Endothelial cell (in vitro differentiated cells): ENCODE measurements at regions not wholly inside any gene's neighbourhood (a gene's known extent, or its start where the extent isn't known, plus 50 kb on each side); places are given as distances from the start of the nearest gene placed in this dataset.

Experiments
- DNase-seq: peaks from one replicate; pipeline ENCODE4 v3.0.0; 2021; ENCODE audit warnings: low spot score
- H3K27ac Mint-ChIP-seq: one replicate; pipeline ENCODE4 v1.8.0; 2021; ENCODE audit warnings: mixed read lengths, inconsistent platforms; ENCODE audit not compliant: unreplicated experiment
- H3K27me3 Mint-ChIP-seq: one replicate; pipeline ENCODE4 v1.8.0; 2021; ENCODE audit warnings: mild to moderate bottlenecking, moderate library complexity, mixed read lengths, inconsistent platforms; ENCODE audit not compliant: unreplicated experiment
- H3K36me3 Mint-ChIP-seq: one replicate; pipeline ENCODE4 v1.8.0; 2021; ENCODE audit warnings: mild to moderate bottlenecking, low read depth, mixed read lengths, inconsistent platforms; ENCODE audit not compliant: unreplicated experiment
- H3K4me1 Mint-ChIP-seq: one replicate; pipeline ENCODE4 v1.8.0; 2021; ENCODE audit warnings: mild to moderate bottlenecking, mixed read lengths, inconsistent platforms; ENCODE audit not compliant: unreplicated experiment
- H3K4me3 Mint-ChIP-seq: one replicate; pipeline ENCODE4 v1.8.0; 2021; ENCODE audit warnings: mild to moderate bottlenecking, mixed read lengths, inconsistent platforms; ENCODE audit not compliant: unreplicated experiment
- H3K9me3 Mint-ChIP-seq: one replicate; pipeline ENCODE4 v1.8.0; 2021; ENCODE audit warnings: mixed read lengths, inconsistent platforms; ENCODE audit not compliant: unreplicated experiment
- TF ChIP-seq, protein P1 (sequence below): fragments of 200-600 bp; sonication (generic); IDR thresholded peaks from one replicate; pipeline ENCODE4 v1.5.0; 2021; ENCODE audit warnings: antibody characterized with exemption; ENCODE audit not compliant: unreplicated experiment

DNA sequence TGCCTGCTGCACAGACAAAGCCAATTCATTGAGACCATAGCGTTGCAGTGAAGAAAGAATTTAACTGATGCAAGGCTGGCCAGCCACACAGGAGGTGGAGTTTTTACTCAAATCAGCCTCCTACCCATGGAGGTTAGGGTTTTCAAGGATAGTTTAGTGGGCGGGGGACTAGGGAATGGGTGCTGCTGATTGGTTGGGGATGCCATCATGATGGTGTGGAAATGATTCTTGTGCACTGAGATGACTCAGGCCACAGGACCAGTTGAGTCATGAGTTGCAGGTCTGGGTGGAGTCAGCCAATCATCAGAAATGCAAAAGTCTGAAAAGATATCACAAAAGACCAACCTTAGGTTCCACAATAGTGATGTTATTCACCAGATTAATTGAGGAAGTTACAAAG lies 359.6 kb downstream of the FOXO1 start:
- TF ChIP-seq, protein P1, sequence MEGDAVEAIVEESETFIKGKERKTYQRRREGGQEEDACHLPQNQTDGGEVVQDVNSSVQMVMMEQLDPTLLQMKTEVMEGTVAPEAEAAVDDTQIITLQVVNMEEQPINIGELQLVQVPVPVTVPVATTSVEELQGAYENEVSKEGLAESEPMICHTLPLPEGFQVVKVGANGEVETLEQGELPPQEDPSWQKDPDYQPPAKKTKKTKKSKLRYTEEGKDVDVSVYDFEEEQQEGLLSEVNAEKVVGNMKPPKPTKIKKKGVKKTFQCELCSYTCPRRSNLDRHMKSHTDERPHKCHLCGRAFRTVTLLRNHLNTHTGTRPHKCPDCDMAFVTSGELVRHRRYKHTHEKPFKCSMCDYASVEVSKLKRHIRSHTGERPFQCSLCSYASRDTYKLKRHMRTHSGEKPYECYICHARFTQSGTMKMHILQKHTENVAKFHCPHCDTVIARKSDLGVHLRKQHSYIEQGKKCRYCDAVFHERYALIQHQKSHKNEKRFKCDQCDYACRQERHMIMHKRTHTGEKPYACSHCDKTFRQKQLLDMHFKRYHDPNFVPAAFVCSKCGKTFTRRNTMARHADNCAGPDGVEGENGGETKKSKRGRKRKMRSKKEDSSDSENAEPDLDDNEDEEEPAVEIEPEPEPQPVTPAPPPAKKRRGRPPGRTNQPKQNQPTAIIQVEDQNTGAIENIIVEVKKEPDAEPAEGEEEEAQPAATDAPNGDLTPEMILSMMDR: no peak
- DNase-seq: no peak
- no peak overlapping the region for H3K4me3 Mint-ChIP-seq
- H3K9me3 Mint-ChIP-seq: peaks cover 21% of the 10 kb centered on the region
- H3K27me3 Mint-ChIP-seq: no peaks in the 10 kb centered on the region
- peaks cover 19% of the 10 kb centered on the region for H3K36me3 Mint-ChIP-seq
- H3K27ac Mint-ChIP-seq: no peak overlapping the region
- H3K4me1 Mint-ChIP-seq: peaks cover 22% of the 10 kb centered on the region

DNA sequence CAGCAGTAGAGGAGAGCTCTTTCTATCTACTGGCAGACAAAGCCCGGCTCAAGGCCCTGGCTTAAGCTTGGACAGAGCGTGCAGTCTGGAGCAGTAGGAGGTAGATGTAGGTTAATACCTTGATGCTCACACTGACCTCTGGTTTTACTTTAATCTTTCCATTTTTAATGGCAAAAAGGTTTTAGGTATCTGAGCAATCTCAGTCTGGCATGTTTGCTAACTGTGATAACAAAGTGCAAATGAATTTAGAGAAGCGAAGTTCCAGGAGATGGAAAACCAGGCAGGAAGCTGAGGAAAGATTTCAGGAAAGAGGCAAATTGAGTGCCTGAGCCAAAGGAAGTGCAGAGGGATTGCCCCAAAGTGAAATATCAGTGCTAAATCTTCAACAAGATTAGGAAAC lies 356.6 kb downstream of the FOXO1 start:
- Mint-ChIP-seq H3K4me1 (peaks cover 50% of the 10 kb centered on the region), H3K27ac (peak overlapping the region; percentile 12), H3K27me3 (no peaks in the 10 kb centered on the region), H3K36me3 (peaks cover 14% of the 10 kb centered on the region), H3K9me3 (peaks cover 13% of the 10 kb centered on the region), H3K4me3 (no peak overlapping the region)
- no peak for DNase-seq
- TF ChIP-seq, protein P1: no peak

DNA sequence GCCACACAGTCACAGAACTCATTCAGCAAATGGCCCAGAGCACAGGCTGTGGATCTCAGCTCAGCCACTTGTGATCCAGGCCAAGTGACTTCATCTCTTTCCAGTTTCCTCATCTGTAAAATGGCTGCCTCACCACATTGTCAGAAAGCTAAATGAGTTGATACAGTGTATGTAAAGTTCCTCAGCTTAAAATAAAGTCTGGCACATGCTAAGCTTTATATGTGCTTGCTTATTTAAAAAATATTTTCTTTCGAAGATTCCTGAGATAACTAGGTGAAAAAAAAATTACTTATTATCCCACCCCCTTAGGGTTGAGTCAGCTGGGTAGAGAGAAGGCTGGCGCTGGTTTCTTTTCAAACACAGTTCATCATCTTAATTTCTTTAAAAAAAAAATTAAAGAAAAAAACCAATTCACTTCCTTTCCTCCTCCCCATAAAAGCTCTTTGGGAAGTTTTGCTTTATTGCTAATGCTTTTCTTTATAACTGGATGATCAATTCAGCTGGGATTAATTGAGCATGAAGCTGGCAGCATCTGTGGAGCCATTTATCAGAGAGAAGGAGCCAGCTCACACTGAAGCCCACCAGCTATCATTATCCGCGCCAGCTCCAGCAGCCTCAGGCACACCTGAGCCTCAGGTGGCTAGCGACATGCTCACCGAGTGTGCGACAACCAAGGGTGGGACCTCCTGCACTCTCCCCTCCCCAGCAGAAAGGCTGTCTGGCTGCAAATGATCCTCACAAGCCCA lies 354.9 kb downstream of the FOXO1 start:
- TF ChIP-seq, protein P1: no peak
- Mint-ChIP-seq H3K4me3 (no peak overlapping the region), H3K27me3 (peaks cover 3% of the 10 kb centered on the region), H3K36me3 (peaks cover 3% of the 10 kb centered on the region), H3K27ac (no peak overlapping the region), H3K9me3 (no peaks in the 10 kb centered on the region), H3K4me1 (peaks cover 66% of the 10 kb centered on the region)
- DNase-seq: no peak

DNA sequence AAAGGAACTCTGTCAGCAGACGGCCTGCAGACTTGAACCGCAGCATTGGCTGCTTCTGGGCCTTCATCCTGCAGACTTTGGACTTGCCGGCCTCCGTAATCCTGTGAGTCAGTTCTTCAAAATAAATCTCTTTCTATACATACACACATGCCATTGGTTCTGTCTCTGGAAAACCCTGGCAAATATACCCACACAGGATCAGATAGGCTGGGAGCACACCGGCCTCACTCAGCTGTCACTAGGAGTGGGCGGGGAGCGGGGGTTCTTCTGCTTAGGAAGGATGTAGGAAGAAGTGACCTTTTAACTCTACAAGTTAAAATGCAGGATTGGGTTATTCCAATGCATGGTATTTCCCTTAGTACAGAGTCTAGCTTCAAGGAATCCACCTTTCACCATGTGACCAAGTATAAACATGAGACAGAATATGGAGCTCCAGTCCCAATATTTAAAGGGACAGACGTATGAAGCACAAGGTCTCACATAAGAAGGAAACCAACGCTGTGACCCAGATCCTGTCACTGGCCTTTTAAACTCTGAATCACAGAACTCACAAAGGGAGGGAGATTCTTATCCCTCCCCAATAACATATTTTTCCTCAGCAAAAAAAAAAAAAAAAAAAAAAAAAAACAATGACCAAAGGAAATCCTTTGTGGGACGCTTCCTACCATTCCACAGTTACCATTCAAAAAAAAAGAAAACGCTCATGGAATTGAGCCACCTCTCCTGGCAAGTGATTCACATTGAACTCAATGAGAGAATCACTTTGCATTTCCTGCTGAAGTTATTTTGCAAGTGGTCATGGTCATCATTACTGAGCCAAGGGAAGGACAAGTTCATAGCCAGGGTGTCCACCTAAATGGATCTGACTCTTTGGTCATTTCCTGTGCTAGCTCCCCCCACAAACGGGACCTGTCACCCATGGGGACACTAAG lies 352.9 kb downstream of the FOXO1 start:
- Mint-ChIP-seq H3K27ac (peak overlapping the region; percentile 82), H3K36me3 (no peaks in the 10 kb centered on the region), H3K9me3 (no peaks in the 10 kb centered on the region), H3K27me3 (peaks cover 3% of the 10 kb centered on the region), H3K4me3 (no peak overlapping the region), H3K4me1 (peaks cover 72% of the 10 kb centered on the region)
- TF ChIP-seq, protein P1: no peak
- DNase-seq: no peak
